Fibroblast of mammary gland (primary cell): ENCODE measurements at regions not wholly inside any gene's neighbourhood (a gene's known extent, or its start where the extent isn't known, plus 50 kb on each side); places are given as distances from the start of the nearest gene placed in this dataset.

Source experiments
- DNase-seq: peaks from one replicate; pipeline ENCODE4 v3.0.0-alpha.2; 2010; ENCODE audit warnings: low read depth
- H3K4me3 ChIP-seq: 2 replicates; pipeline ENCODE4 v1.5.1; 2011; ENCODE audit warnings: low read depth, mild to moderate bottlenecking, low read length, moderate library complexity; ENCODE audit not compliant: control insufficient read depth
- CTCF ChIP-seq: conservative IDR thresholded peaks from 2 replicates; pipeline ENCODE4 v1.5.1; 2011; ENCODE audit warnings: low read depth, low read length, inconsistent platforms; ENCODE audit not compliant: control insufficient read depth, insufficient read depth

GRCh38 chr18:61731178-61731577, 161.6 kb downstream of the RNF152 start:
- peak; percentile 48 for DNase-seq
- no peak for TF ChIP-seq CTCF

GRCh38 chr18:61729322-61729721, 163.5 kb downstream of the RNF152 start:
- H3K4me3 ChIP-seq, result no peak overlapping the region
- DNase-seq, result no peak
- no peak for TF ChIP-seq CTCF

More at GRCh38 chr18:61731178-61731577, 161.6 kb downstream of the RNF152 start:
- no peak overlapping the region for H3K4me3 ChIP-seq

GRCh38 chr18:61727241-61728193, 165.3 kb downstream of the RNF152 start:
- TF ChIP-seq CTCF, result no peak
- DNase-seq, result peak; percentile 63
- no peak overlapping the region for H3K4me3 ChIP-seq

GRCh38 chr18:61724532-61724931, 168.3 kb downstream of the RNF152 start:
- H3K4me3 ChIP-seq, result no peak overlapping the region
- DNase-seq, result no peak
- TF ChIP-seq CTCF, result no peak

GRCh38 chr18:61722247-61722646, 170.6 kb downstream of the RNF152 start:
- no peak for TF ChIP-seq CTCF
- DNase-seq, result no peak
- no peak overlapping the region for H3K4me3 ChIP-seq

- no peak for DNase-seq
- no peak overlapping the region for H3K4me3 ChIP-seq
- TF ChIP-seq CTCF, result no peak
These were observed 172.3 kb downstream of the RNF152 start for GRCh38 chr18:61720496-61720895.

GRCh38 chr18:61719671-61720070, 173.1 kb downstream of the RNF152 start:
- no peak for TF ChIP-seq CTCF

More at GRCh38 chr18:61719671-61720070, 173.1 kb downstream of the RNF152 start:
- H3K4me3 ChIP-seq, result no peak overlapping the region
- no peak for DNase-seq
